Stimulated activated CD8-positive, alpha-beta memory T cell treated with anti-CD3 and anti-CD28 coated beads, Interleukin-4, amount 100 ng/mL, for 48 hours (primary cell): ENCODE measurements at regions not wholly inside any gene's neighbourhood (a gene's known extent, or its start where the extent isn't known, plus 50 kb on each side); places are given as distances from the start of the nearest gene placed in this dataset.

ENCODE experiments used
- DNase-seq: peaks from one replicate; pipeline ENCODE4 v3.0.0-alpha.2; 2020

DNA sequence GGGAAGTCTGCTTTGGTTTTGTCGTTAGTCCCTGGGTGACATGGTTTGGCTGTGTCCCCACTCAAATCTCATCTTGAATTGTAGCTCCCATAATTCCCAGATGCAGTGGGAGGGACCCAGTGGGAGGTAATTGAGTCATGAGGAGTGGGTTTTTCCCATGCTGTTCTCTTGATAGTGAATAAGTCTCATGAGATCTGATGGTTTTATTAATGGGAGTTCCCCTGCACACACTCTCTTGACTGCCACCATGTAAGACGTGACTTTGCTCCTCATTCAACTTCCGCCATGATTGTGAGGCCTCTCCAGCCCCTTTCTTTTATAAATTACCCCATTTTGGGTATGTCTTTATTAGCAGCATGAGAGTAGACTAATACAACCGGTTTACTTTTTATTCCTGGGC lies 405.8 kb upstream of the ID2 start:
- peak; percentile 5 for DNase-seq

DNA sequence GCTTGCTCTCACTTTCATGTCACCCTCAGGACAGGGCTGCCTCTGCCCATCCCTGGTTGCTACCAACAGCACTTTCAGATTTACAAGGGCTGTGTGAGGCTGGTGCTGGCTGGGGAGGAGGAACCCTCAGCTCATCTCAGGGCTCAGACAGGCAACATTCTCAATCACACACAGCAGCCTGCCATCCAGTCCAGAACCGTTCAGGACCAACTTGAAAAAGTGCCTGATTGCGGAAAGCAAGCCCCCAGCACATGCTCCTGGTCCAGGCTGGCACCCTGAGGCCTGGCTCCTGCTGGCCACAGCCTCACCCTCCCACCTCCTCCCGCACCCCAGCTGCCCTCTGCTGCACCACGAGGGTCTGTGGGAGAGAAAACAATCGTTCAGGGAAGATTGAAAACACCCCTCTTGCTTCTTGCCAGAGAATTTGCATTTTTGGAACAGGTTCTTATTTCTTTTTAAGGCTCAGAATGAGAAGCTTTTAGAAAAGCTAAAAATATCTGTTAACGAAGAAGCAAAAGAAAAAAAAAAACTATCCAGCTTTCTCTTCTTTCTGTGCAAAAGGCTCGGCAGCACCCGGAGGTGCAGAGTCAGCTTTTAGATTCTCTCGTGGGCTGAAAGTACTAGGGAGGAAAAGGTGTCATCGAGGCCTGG lies 403.8 kb upstream of the ID2 start:
- peak; percentile 19 for DNase-seq

DNA sequence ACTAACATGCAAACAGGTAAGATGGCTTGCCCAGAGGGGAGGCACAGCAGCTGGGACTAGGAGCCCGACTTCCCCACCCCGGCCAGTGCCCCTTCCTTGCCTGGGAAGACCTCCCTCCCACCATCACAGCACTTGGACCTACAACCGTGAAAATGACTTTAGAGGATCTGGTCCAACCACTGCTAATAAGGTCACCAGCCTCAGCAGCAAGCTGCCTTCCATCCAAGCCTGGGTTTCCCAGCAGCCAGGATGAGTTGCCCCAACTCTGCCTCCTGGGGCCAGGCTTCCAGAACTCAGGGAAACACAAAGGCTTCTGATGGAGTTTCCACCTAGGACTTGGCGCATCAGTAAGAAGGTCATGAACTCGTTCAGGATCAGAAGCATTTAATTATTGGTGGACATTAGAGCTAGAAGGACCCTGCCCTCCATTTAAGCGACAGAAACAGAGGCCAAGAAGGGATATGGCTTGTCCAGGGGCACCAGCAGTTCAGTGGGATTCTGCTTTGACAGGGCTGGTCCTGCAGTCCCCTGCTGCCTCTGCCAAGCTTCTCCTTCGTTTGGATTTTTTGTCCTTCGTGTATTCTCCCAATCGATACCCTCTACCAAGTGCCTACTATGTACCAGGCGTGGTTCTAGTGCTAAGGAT lies 403.0 kb upstream of the ID2 start:
- DNase-seq, result peak; percentile 21

DNA sequence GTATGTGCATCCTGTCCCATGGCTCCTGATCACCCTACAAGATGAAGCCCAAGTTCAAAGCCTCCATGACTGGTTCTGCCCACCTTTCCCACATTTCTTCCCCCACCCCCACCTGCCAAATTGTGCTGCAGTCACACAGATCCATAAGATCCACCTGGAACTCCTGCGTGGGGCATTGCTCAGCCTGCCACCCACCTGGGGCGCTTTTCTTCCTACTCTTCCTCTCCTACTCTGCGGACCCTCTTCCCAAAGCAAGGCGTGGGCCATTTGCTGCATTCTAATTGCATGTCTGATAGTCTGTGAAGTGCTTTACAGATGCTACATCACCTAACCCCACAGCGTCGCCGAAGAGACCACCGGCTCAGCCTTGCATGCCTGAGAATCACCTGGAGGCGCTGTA lies 402.4 kb upstream of the ID2 start:
- DNase-seq, result no peak

DNA sequence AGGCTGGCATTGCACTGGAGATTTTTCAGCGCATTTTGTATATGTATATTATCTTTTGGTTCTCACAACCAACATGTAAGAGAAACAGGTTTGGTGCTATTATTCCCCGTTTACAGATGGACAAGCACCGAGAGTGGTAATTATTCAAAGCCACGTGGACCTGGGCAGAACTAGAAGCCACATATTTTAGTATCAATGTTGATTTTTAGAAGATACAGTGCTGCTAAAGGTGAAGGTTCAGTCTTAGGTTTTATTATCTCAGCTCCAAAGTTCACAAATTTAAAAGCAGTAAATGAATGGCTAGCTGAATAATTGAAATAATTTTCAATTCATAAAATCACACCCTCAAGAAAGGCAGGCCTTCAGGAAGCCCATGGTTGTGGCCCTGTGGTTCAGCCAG lies 400.6 kb upstream of the ID2 start:
- DNase-seq, result no peak

DNA sequence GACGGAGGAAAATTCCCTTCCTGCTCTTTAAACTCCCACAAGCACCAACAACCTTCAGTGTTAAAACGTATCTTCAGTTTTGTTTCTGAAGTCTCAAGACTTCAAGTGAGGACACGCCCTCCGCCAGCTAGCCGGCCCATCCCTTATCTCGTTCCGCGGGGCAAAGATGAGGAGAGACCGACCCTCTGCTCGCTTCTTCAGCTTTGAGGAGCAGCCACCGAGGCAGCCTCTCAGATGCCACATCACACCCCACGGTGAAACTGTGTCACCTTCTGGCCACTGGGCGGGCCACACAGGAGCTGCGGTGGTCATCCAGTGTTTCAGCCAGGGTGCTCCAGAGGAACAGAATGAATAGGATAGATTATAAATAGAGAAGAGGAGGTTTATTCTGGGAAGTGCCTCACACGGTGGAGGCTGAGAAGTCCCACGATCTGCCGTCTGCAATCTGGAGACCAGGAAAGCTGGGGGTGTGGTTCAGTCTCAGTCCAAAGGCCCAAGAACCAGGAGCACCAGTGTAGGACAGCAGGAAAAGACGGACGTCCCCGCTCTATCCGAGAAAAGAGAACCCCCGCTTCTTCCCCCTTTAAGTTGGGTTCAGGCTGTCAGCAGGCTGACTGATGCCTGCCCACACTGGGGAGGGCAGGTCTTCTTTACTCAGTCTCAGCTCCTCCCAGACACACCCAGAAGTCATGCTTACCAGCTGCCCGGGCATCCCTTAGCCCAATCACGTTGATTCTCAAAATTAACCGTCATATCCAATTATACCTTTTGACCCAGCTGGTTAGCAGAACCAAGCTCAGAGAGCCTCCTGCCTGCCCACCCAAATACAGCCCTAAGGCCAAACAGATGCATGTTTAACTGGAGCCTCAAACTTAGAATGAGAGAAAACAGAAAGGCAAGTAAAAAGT lies 399.7 kb upstream of the ID2 start:
- DNase-seq, result no peak

DNA sequence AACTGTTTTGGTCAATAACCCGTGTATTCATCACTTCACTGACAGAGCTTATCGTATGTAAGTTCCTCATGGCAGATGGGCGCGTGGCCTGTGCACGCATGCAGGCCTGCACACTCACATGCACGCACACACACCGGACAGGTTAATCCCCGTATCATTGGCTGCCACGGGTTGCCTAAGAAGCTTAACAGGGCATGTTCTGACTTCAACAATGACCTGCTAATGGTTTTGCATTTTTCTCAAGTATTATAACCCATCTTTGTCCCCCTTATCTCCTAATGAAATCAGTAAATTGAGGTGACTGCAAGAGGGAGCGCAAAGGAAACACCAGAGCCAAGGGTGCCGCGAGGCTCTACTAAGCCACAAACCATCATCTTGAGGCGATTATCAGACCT lies 399.0 kb upstream of the ID2 start:
- no peak for DNase-seq

DNA sequence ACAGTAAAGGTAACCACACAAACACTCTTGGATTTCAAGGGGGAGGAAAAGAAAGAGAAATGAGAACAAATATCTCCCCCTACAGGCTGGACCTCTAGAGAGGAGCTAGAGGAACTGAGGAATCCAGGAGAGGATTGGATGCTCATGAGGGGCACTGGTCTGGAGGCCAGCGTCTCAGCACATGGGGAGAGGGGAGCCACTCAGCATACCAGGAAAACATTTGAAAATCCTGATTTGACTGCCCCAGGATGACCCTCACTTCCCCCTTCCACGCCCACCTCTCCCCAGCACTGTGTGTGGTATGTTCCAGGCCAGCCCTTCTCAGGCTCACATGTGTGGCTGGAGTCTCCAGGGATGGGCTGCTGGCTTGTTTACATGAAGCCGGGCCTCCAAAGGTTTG lies 396.8 kb upstream of the ID2 start:
- no peak for DNase-seq

DNA sequence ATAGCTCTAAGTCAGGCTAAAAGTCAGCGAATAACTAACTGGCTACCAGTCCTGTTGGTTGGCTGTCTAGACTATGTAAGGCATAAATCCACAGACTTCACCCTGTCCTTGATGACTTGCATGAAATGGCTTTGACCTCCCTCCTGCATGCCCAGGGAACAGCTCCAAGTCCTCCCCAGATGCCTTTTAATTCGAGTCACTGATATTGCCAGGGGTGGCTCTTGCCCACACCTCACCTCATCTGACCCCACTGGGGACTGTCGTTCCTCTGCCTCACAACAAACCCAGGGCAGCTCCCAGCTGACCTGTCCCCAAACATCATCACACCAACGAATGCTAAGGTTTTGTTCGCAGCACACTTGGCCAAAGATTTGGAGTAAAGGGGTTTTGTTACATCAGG lies 396.0 kb upstream of the ID2 start:
- no peak for DNase-seq

DNA sequence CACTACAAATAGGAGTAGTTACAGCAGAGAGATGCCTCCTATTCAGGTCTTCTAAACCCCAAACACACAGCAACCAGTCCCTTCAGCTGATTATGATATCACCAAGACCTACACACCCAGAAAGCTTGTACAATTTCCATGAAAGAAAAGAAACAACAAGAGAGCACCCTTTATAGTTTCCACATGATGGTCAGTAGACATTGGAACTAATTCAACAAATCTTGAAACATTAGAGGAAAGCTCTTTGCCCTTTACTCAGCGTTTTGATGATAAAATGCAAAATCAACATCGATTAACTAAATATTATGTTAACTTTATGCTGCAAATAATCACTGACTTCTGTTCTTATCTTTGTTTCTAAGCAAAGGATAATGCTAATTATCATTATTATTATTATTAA lies 393.6 kb upstream of the ID2 start:
- no peak for DNase-seq

DNA sequence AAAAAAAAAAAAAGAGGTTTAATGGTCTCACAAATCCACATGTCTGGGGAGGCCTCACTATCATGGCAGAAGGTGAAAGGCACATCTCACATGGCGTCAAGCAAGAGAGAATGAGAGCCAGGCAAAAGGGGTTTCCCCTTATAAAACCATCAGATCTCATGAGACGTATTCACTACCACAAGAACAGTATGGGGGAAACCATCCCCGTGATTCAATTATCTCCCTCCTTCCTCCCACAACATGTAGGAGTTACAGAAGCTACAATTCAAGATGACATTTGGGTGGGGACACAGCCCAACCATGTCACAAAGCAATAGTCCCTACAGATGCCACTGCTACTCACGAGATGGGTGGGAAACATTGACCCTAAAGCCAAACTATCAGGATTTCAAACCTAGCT lies 392.7 kb upstream of the ID2 start:
- no peak for DNase-seq

DNA sequence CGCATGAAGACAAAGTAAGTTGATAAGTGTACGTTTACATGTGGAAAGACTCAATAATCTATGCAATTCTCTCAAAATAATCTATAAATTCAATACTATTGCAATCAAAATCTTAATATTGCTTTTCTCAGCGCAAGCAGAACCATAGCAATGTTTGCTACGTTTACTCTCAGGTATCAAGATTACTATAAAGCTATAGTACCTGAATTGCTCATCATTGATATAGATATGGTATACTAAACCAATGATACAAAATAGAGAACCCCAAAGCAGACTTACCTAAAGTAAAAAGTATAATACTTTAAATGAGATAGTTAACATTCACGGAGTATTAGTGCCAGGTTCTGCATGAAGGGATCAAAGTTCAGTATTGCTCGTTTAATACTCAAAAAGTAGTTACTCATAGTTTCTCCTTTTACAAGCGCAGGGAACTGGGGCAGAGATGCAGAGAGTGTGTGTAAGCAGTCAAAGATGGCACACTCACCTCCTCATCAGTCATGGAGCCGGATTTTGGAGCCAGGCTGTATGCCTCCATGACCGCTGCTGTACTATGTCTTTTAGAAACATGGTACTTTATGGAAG lies 391.0 kb upstream of the ID2 start:
- DNase-seq, result no peak

DNA sequence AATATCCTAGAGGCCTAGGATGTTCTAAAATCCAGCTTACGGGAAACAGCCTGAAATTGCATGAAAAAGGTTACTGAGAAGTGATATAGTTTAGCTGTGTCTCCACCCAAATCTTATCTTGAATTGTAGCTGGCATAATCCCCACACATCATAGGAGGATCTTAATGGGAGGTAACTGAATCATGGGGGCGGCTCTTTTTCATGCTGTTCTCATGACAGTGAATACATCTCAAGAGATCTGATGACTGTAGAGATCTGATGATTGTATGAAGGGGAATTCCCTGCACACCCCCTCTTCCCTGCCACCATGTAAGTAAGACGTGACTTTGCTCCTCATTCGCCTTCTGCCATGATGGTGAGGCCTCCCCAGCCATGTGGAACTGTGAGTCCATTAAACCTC lies 385.6 kb upstream of the ID2 start:
- DNase-seq, result peak; percentile 39

DNA sequence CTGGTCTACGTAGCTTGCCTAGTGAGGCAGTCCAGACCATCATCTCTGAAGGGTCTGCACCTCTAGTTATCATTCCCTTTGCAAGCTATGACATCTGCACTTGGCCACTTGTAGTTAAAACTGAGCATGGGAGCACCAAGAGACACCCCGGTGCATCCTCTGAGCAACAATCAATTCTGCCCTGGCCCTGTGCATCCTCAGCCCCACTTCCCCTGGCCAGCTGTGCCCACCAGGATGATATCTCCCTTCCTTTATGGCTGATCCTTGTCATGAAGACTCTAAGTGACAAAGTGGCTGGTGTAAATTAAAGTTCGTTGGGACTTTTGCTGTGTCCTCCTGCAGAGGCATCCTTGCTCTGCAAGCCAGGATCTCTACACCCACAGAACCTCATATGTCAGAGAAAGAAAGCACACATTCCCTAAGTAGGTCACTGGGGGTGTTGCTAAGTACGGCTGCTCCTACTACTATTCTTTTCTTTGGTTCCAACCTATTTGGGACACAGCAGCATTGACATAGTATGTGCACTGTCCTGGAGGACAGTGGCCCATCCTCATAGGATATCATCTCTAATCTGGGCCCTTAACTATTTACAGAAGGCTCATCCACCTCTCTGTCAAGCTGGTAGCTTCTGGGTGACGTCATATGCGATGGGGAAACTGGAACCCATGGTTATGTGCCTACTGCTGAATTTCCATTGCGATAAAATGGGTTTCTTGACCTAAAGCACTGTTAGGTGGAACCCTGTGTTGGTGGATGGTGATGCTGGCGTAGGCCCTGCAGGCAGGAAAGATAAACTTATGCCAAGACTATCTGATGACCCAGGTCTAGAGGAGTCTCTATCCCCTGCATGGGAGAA lies 384.3 kb upstream of the ID2 start:
- DNase-seq, result peak; percentile 21

DNA sequence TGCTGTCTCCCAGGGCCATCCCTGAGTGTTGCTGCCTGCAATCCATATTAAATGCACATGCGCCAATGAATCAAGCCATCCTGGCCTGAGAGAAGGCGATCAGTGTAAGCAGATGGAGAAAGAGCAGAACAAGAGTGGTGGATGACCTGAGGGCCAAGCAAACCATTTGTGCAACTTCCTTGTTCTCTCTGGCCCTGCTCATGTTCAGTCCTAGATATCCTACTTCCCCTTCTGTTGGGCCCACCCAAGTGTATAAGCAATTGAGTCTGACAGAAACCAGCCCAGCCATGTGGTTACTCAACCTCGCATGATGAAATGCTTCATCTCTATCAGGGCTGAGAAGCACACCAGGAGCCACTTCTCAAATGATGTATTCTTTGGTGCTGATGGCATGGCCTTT lies 383.1 kb upstream of the ID2 start:
- peak; percentile 21 for DNase-seq

DNA sequence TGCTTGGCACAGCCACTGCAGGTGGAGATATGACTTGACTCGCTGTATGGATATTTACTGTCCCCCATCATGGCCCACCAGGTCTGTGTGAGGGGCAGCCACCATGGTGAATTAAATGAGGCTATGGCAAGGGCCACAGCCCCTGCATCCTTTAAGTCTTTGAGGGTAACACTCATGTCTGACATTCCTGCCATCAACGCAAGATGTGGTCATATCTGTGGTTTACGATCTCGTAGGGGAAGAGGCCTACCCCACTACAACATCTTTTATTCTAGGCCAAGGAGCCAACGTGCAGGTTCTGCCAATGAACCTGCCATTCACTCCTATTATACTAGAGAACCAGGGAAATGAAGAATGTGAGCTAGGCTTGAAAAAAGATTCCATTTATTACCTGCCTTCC lies 381.6 kb upstream of the ID2 start:
- DNase-seq, result peak; percentile 17

DNA sequence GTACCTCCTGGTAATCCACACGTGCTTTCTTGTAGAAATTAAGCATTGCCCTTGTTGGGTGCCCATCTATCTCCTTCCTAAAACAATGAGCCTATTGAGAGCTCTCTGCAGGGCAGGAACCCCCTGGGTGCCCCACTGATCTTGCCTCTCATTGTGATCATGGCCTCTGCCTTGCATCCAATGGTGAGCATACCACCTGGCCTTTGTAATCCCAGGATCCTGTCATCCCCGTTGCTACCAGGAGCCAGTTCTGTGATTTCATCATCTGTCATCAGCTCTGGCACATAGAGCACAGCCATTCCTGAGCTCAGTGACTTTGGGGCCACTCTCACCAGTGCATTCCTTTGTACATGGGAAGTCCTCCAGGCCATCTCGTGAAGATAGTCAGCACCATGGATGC lies 381.0 kb upstream of the ID2 start:
- peak; percentile 18 for DNase-seq

DNA sequence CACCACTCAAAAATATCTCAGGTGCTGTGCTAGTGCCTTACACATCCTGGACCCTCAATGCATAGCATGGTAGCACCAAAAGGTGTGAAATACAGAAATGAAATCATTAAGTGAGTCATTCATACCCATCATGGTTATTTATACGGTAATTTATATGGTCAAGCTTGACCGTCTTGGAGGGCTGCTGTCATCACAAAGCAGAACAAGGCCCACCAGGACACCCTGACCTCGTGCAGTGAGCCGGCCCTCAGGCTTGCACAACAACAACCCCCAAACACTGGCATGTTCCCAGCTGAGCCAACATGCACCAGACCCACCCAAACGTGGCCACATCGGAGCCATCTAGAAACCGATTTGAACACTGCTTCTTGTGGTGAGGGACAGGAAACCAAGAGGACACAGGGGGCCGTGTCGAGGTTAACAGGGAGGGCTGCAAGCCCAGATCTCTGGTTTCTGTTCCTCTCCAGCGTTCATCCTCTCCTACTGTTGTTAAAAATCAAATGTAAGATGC lies 378.5 kb upstream of the ID2 start:
- peak; percentile 83 for DNase-seq

DNA sequence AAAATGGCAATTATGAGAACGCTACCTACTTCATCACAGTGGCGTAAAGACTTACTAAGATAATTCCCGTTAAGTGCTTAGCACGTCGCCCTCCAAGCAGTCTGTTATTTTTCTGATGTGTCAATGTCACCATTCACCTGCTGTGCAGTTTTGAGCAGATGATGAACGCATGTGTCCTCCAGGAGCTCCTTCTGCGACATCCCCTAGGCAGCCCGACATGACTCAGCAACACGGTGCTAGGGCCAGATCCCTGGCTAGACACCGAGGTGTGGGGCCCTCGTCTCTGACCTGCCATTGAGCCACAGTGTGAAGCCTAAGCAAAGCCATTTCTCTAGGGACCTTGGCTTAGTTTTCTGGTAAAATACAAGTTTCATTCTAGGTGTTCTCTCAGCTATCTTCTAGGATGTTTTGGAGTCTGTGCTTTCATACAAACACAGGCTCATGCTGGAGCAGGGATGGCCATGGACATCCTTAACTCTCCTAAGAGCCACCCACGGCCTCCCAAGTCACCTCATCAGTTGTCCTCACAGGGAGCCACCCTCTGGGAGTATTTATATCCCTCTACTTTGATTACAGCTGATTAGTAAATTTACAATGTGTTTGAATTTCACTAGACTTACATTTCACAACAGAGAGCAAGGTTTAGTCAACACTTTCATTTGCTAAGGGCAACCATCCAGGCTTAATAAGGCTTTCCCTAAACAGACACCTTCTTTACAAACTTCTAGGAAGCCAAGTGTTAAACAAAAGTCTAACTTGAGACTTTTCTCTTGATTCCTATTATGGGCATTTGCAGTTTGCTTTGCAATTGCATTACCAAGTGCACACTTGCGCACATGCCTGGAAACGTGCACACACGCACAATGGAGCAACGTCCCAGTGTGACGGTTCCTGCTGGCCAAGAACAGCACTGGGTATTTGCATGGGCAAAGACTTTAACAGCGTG lies 376.8 kb upstream of the ID2 start:
- peak; percentile 24 for DNase-seq

DNA sequence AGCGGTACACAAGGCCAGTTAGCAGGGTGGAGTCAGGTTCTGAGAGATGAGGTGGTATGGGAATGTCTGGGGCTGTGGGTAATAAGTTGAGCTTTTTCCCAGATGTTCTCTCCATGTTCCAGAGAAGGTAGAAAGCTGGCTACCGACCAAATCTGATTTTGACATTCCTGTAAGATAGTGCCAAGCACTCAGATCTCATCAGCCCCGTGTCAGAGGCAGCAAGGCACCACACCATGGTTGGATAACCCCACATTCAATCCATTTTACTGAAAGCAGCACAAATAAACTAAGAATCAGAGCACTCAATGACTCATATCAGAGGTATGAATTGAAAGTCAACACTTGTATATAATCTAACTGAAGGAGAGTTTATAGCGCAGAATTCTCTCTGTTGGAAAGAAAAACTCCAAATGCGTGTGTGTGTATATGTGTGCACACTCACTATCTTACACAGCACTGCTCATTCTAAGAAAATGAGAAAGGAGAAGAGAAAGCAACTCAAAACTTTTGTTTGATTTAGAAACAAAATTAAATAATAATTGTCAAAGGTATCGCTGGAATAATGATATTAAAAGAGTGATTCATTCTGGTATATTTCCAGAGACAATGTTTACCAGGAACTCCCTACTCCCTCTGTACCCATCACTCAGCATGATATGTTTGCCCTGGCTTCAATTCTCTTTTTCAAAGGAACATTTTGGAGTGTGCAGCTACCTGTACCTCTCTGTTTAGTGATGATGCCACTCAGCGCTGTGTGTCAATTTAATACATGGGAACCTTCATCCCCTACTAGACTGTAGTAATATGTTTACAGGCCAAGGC lies 375.1 kb upstream of the ID2 start:
- DNase-seq, result peak; percentile 28
